ENCODE measurements at regions not wholly inside any gene's neighbourhood (a gene's known extent, or its start where the extent isn't known, plus 50 kb on each side); places are given as distances from the start of the nearest gene placed in this dataset.
"Not testable (repeated sequence)": the region's sequence is repeated elsewhere in the genome, so short reads cannot be mapped to it uniquely, and the experiment has no call there.

GRCh38 chr5:100641833-100642232 lies 106.7 kb downstream of the FAM174A start:
- DNase-seq: no peak

GRCh38 chr5:100643473-100643872 lies 108.3 kb downstream of the FAM174A start:
- no peak for DNase-seq

- DNase-seq: no peak
These were observed 109.0 kb downstream of the FAM174A start for GRCh38 chr5:100644185-100644584.

GRCh38 chr5:100644776-100645175 lies 109.6 kb downstream of the FAM174A start:
- no peak for DNase-seq

GRCh38 chr5:100646011-100646410 lies 110.8 kb downstream of the FAM174A start:
- no peak for DNase-seq

GRCh38 chr5:100646691-100647090 lies 111.5 kb downstream of the FAM174A start:
- DNase-seq: no peak

GRCh38 chr5:100647461-100648230 lies 112.5 kb downstream of the FAM174A start:
- DNase-seq: peak; percentile 31

GRCh38 chr5:100654895-100655294 lies 119.7 kb downstream of the FAM174A start:
- no peak for DNase-seq

GRCh38 chr5:100656771-100657170 lies 121.6 kb downstream of the FAM174A start:
- DNase-seq: not testable (repeated sequence)

GRCh38 chr5:100659080-100659795 lies 124.1 kb downstream of the FAM174A start:
- no peak for DNase-seq

GRCh38 chr5:100664140-100664539 lies 129.0 kb downstream of the FAM174A start:
- DNase-seq: no peak

GRCh38 chr5:100667161-100667630 lies 132.0 kb downstream of the FAM174A start:
- DNase-seq: no peak

GRCh38 chr5:100668511-100668910 lies 133.3 kb downstream of the FAM174A start:
- DNase-seq: no peak

GRCh38 chr5:100676817-100677631 lies 141.8 kb downstream of the FAM174A start:
- DNase-seq: no peak

GRCh38 chr5:100682625-100683024 lies 147.5 kb downstream of the FAM174A start:
- DNase-seq: no peak

- DNase-seq: no peak
These were observed 148.7 kb downstream of the FAM174A start for GRCh38 chr5:100683881-100684280.

- not testable (repeated sequence) for DNase-seq
These were observed 149.9 kb downstream of the FAM174A start for GRCh38 chr5:100685122-100685521.

- not testable (repeated sequence) for DNase-seq
These were observed 153.7 kb downstream of the FAM174A start for GRCh38 chr5:100688834-100689233.

- DNase-seq: no peak
These were observed 154.9 kb downstream of the FAM174A start for GRCh38 chr5:100690036-100690560.

- no peak for DNase-seq
These were observed 155.9 kb downstream of the FAM174A start for GRCh38 chr5:100691085-100691484.

GRCh38 chr5:100691548-100691947 lies 156.4 kb downstream of the FAM174A start:
- no peak for DNase-seq

- DNase-seq: no peak
These were observed 158.3 kb downstream of the FAM174A start for GRCh38 chr5:100693481-100693880.

- DNase-seq: no peak
These were observed 158.9 kb downstream of the FAM174A start for GRCh38 chr5:100694100-100694499.

Measured in left hindlimb (tissue), 1 donor.